ENCODE measurements at regions not wholly inside any gene's neighbourhood (a gene's known extent, or its start where the extent isn't known, plus 50 kb on each side); places are given as distances from the start of the nearest gene placed in this dataset.

DNA sequence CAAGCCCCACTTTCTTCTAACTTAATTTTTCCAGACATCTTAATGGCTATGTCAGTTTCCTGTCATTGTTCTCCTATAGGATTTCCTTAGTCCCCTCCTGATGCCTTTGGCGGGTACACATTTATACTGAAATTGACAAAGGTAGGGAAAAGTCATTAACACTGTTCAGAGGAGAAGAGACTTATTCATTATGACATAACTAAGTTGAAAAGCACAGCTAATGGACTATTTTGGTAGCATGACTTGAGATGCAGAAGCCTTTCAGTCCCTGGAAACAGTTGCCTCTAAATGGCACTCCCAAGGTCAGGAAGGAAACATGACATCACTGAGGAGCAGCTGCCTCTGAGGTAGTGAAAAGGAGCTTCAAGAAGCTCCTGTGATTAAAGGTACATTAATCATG is 317.5 kb upstream of the KITLG start:
- TF ChIP-seq POLR2A (IDR thresholded peaks at IDR 0.05; ENCODE audit: low read depth, low read length) (no peak), TAF1 (IDR thresholded peaks at IDR 0.05; ENCODE audit: borderline replicate concordance, low read depth, low read length) (no peak)

Measured in GM12892 (cell line).